HCT116 (cell line): ENCODE measurements at regions not wholly inside any gene's neighbourhood (a gene's known extent, or its start where the extent isn't known, plus 50 kb on each side); places are given as distances from the start of the nearest gene placed in this dataset.

Experiments
- ATAC-seq: fragments of 200-7000 bp; cut with Tn5 transposase; 2 replicates; pipeline ENCODE4 v1.9.1; 2020; ENCODE audit warnings: mild to moderate bottlenecking, moderate library complexity
- BruUV-seq: library from RNA; stranded (reverse); fragments of 400-500 nt; replicated peaks from 2 replicates; lab custom pipeline; 2021; lab: Mats Ljungman, UMichigan
- CTCF ChIA-PET: fragments of 300-600 bp; sonication (Branson Sonifier 250); formaldehyde crosslinking; loops from one replicate; lab custom pipeline; 2021; ENCODE audit warnings: antibody characterized with exemption; lab: Charles Lee
- POLR2A ChIA-PET: fragments of 300-600, 350-600 bp; sonication (Branson Sonifier 250); formaldehyde crosslinking; loops from one replicate; lab custom pipeline; 2021; ENCODE audit warnings: antibody characterized with exemption; lab: Charles Lee
- RAD21 ChIA-PET, 2 experiments: fragments of 300-600 bp; sonication (Branson Sonifier 250); formaldehyde crosslinking; loops; one replicate each; lab custom pipeline; 2023; ENCODE audit warnings: low total read pairs in 2 of 2; ENCODE audit not compliant: uncharacterized antibody in 2 of 2, unreplicated experiment in 2 of 2, low non-redundant PET in 1 of 2; lab: Charles Lee
- DNase-seq: peaks from one replicate; pipeline ENCODE4 v3.0.0-alpha.2; 2010; ENCODE audit warnings: low read depth, low spot score
- H2AFZ ChIP-seq: fragments of 200-600 bp; shearing (Covaris generic), sonication (generic); 2 replicates; pipeline ENCODE4 v1.6.1; 2017; ENCODE audit warnings: low read depth, mixed run types, mixed read lengths, antibody characterized with exemption, low read length; ENCODE audit not compliant: poor library complexity, severe bottlenecking
- H3K27ac ChIP-seq: 2 replicates; pipeline ENCODE4 v1.5.1; 2012; ENCODE audit warnings: low read depth, low read length
- H3K27me3 ChIP-seq: fragments of 200-600 bp; sonication (generic); 2 replicates; pipeline ENCODE4 v1.6.1; 2016; ENCODE audit warnings: mixed run types, low read length, mixed read lengths; ENCODE audit not compliant: insufficient read depth
- H3K36me3 ChIP-seq, 2 experiments: fragments of 200-500 bp in 1 of 2; fragments of 200-600 bp in 1 of 2; sonication (Bioruptor generic) in 1 of 2; sonication (generic) in 1 of 2; 2 replicates each; pipeline versions ENCODE4 v1.5.1 to v1.6.1; 2014 to 2016; ENCODE audit warnings: low read length in 2 of 2, inconsistent platforms in 1 of 2, mixed read lengths in 1 of 2, mixed run types in 1 of 2; ENCODE audit not compliant: insufficient read depth in 2 of 2, control insufficient read depth in 1 of 2
- H3K4me1 ChIP-seq, 2 experiments: fragments of 200-600 bp in 1 of 2; sonication (generic) in 1 of 2; 2 replicates each; pipeline versions ENCODE4 v1.5.1 to v1.6.1; 2012 to 2017; ENCODE audit warnings: low read length in 2 of 2, inconsistent platforms in 1 of 2, mild to moderate bottlenecking in 1 of 2, mixed read lengths in 1 of 2, mixed run types in 1 of 2, moderate library complexity in 1 of 2; ENCODE audit not compliant: insufficient read depth in 2 of 2, control insufficient read depth in 1 of 2
- H3K4me2 ChIP-seq: fragments of 200-600 bp; sonication (generic); 2 replicates; pipeline ENCODE4 v1.6.1; 2017; ENCODE audit warnings: mixed run types, low read length, mixed read lengths
- H3K4me3 ChIP-seq, 2 experiments: fragments of 200-600 bp in 1 of 2; sonication (generic) in 1 of 2; replicated peaks in 1 of 2; 2 replicates each; pipeline ENCODE4 v1.5.1; 2011 to 2016; ENCODE audit warnings: low read length in 2 of 2, control low read depth in 1 of 2, low read depth in 1 of 2, mild to moderate bottlenecking in 1 of 2, mixed read lengths in 1 of 2, mixed run types in 1 of 2
- H3K79me2 ChIP-seq: fragments of 200-600 bp; sonication (generic); 2 replicates; pipeline ENCODE4 v1.6.1; 2017; ENCODE audit warnings: mild to moderate bottlenecking, mixed run types, low read length, moderate library complexity, mixed read lengths; ENCODE audit not compliant: insufficient read depth
- H3K9ac ChIP-seq: fragments of 200-600 bp; sonication (generic); 2 replicates; pipeline ENCODE4 v1.6.1; 2016; ENCODE audit warnings: low read length, mixed read lengths
- H3K9me2 ChIP-seq: fragments of 200-600 bp; sonication (generic), shearing (Covaris generic); 2 replicates; pipeline ENCODE4 v1.6.1; 2017; ENCODE audit warnings: mixed run types, mild to moderate bottlenecking, moderate library complexity; ENCODE audit not compliant: insufficient read depth
- H3K9me3 ChIP-seq, 2 experiments: fragments of 200-500 bp in 1 of 2; fragments of 200-600 bp in 1 of 2; sonication (Bioruptor generic) in 1 of 2; sonication (generic) in 1 of 2; 2 replicates each; pipeline ENCODE4 v1.6.1; 2014 to 2017; ENCODE audit warnings: low read length in 2 of 2, mixed read lengths in 2 of 2, inconsistent platforms in 1 of 2, low read depth in 1 of 2, mild to moderate bottlenecking in 1 of 2, mixed run types in 1 of 2, moderate library complexity in 1 of 2; ENCODE audit not compliant: control insufficient read depth in 1 of 2, insufficient read depth in 1 of 2
- H4K20me1 ChIP-seq: fragments of 200-600 bp; sonication (generic), shearing (Covaris generic); 2 replicates; pipeline ENCODE4 v1.6.1; 2017; ENCODE audit warnings: mixed run types, mild to moderate bottlenecking, moderate library complexity; ENCODE audit not compliant: insufficient read depth
- CBX3 ChIP-seq: IDR thresholded peaks from 2 replicates; pipeline ENCODE4 v1.6.1; 2012; ENCODE audit warnings: low read depth
- EGR1 ChIP-seq: IDR thresholded peaks from 2 replicates; pipeline ENCODE4 v1.6.1; 2012; ENCODE audit warnings: low read depth
- EZH2 ChIP-seq: fragments of 200-600 bp; sonication (generic); IDR thresholded peaks from 2 replicates; pipeline ENCODE4 v1.6.1; 2017; ENCODE audit warnings: antibody characterized with exemption, mixed run types
- RAD21 ChIP-seq: IDR thresholded peaks from 2 replicates; pipeline ENCODE4 v1.6.1; 2012; ENCODE audit warnings: low read depth, mild to moderate bottlenecking
- SIN3A ChIP-seq: IDR thresholded peaks from 2 replicates; pipeline ENCODE4 v1.6.1; 2012; ENCODE audit warnings: low read depth
- SRF ChIP-seq: IDR thresholded peaks from 2 replicates; pipeline ENCODE4 v1.6.1; 2012; ENCODE audit warnings: low read depth
- TCF7L2 ChIP-seq: IDR thresholded peaks from 2 replicates; pipeline ENCODE4 v1.7.0; 2011; ENCODE audit warnings: borderline replicate concordance, inconsistent platforms; ENCODE audit not compliant: insufficient read depth, insufficient read length; ENCODE audit errors: extremely low read depth
- YY1 ChIP-seq: IDR thresholded peaks from 2 replicates; pipeline ENCODE4 v1.6.1; 2011; ENCODE audit warnings: low read length, low read depth, moderate library complexity, mild to moderate bottlenecking; ENCODE audit not compliant: insufficient replicate concordance; ENCODE audit errors: extremely low read depth
- ZFX ChIP-seq: fragments of 450-650 bp; IDR thresholded peaks from 2 replicates; pipeline ENCODE4 v1.6.1; 2017
- intact Hi-C: fragments of 100-400 bp; cut with micrococcal nuclease; formaldehyde crosslinking; loops from 2 replicates; pipeline ENCODE4 v1.10.0; 2022
- TF ChIP-seq, protein P1 (sequence below): IDR thresholded peaks from 2 replicates; pipeline ENCODE4 v1.6.1; 2012; ENCODE audit warnings: low read depth
- TF ChIP-seq, protein P2 (sequence below): IDR thresholded peaks from 2 replicates; pipeline ENCODE4 v1.6.1; 2011; ENCODE audit warnings: mild to moderate bottlenecking, low read length, moderate library complexity; ENCODE audit not compliant: insufficient replicate concordance; ENCODE audit errors: extremely low read depth

DNA sequence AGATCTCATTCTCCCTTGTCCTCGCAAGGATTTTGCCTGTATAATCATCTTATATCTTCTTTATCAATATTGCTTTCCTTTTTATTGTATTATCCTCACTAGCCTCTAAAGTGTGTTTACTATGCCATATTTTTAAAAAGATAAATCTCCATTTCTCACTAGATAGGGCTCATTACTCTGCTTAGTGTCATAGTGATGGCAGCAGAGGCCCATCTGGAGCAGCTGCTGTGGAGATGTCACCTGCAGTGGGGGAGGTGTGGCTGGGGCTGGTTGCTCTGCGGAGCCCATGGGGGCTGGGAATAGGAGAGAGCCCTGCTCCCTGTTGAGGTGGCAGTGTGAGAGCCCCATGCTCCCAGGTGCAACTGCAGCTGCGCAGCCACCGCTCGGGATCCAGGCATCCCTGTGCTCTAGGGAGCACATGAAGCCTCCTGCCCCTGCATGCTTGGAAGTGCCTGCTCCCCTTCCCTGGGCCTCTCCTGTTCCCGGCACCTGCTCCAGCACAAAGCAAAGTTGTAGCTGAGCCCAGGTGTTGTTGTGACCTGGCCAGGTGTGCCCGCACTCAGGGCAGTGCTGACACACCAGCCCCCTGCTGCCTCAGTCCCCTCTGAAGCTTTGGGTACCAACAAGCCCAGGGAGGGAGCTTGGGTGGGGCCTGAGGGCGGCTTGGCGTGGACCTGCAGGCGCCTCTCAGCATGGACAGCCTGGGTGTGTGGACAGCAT, 144.6 kb upstream of the MRPS30 start:
- no peak overlapping the region for H2AFZ ChIP-seq
- ChIA-PET RAD21 (no interaction called here), CTCF (no interaction called here), POLR2A (no interaction called here)
- H4K20me1 ChIP-seq, result no peaks in the 10 kb centered on the region
- no TSS peak for BruUV-seq
- no peak overlapping the region for H3K27ac ChIP-seq
- ATAC-seq (no peak), DNase-seq (no peak)
- intact Hi-C loops, result no loop called here
- peaks cover 3 to 21% of the 10 kb centered on the region in 2 experiments; a peak in 2 of 4 replicates for H3K4me1 ChIP-seq
- no peaks in the 10 kb centered on the region for H3K79me2 ChIP-seq
- no peak overlapping the region for H3K4me3 ChIP-seq
- H3K9me3 ChIP-seq, result no peaks in the 10 kb centered on the region
- H3K4me2 ChIP-seq, result peak overlapping the region; percentile 59
- TF ChIP-seq, protein P1, sequence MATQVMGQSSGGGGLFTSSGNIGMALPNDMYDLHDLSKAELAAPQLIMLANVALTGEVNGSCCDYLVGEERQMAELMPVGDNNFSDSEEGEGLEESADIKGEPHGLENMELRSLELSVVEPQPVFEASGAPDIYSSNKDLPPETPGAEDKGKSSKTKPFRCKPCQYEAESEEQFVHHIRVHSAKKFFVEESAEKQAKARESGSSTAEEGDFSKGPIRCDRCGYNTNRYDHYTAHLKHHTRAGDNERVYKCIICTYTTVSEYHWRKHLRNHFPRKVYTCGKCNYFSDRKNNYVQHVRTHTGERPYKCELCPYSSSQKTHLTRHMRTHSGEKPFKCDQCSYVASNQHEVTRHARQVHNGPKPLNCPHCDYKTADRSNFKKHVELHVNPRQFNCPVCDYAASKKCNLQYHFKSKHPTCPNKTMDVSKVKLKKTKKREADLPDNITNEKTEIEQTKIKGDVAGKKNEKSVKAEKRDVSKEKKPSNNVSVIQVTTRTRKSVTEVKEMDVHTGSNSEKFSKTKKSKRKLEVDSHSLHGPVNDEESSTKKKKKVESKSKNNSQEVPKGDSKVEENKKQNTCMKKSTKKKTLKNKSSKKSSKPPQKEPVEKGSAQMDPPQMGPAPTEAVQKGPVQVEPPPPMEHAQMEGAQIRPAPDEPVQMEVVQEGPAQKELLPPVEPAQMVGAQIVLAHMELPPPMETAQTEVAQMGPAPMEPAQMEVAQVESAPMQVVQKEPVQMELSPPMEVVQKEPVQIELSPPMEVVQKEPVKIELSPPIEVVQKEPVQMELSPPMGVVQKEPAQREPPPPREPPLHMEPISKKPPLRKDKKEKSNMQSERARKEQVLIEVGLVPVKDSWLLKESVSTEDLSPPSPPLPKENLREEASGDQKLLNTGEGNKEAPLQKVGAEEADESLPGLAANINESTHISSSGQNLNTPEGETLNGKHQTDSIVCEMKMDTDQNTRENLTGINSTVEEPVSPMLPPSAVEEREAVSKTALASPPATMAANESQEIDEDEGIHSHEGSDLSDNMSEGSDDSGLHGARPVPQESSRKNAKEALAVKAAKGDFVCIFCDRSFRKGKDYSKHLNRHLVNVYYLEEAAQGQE, result no peak
- TF ChIP-seq, protein P2, sequence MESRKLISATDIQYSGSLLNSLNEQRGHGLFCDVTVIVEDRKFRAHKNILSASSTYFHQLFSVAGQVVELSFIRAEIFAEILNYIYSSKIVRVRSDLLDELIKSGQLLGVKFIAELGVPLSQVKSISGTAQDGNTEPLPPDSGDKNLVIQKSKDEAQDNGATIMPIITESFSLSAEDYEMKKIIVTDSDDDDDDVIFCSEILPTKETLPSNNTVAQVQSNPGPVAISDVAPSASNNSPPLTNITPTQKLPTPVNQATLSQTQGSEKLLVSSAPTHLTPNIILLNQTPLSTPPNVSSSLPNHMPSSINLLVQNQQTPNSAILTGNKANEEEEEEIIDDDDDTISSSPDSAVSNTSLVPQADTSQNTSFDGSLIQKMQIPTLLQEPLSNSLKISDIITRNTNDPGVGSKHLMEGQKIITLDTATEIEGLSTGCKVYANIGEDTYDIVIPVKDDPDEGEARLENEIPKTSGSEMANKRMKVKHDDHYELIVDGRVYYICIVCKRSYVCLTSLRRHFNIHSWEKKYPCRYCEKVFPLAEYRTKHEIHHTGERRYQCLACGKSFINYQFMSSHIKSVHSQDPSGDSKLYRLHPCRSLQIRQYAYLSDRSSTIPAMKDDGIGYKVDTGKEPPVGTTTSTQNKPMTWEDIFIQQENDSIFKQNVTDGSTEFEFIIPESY, result no peak
- TF ChIP-seq SRF (no peak), ZFX (no peak), EGR1 (no peak), RAD21 (no peak), TCF7L2 (no peak), YY1 (no peak), SIN3A (no peak), EZH2 (no peak), CBX3 (no peak)
- H3K9me2 ChIP-seq, result no peaks in the 10 kb centered on the region
- no peaks in the 10 kb centered on the region for H3K27me3 ChIP-seq
- H3K9ac ChIP-seq, result no peak overlapping the region
- H3K36me3 ChIP-seq, result no peaks in the 10 kb centered on the region
